ENCODE measurements at regions not wholly inside any gene's neighbourhood (a gene's known extent, or its start where the extent isn't known, plus 50 kb on each side); places are given as distances from the start of the nearest gene placed in this dataset.

DNA sequence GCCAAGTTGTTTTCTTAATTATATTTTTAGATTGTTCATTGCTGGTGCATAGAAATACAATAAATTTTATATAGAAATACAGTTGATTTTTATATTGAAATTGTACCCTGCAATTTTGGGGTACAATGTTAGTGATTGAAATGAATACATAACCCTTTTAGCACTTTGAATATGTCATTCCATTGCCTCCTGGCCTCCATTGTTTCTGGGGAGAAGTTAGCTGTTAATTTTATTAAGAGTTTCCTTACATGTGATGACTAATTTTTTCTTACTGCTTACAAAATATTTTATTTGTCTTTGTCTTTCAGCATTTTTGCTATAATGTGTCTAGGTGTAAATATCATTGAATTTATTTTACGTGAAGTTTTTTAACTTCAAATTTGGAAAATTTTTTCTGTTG, 176.5 kb upstream of the DCC start:
- TF ChIP-seq, protein P1, sequence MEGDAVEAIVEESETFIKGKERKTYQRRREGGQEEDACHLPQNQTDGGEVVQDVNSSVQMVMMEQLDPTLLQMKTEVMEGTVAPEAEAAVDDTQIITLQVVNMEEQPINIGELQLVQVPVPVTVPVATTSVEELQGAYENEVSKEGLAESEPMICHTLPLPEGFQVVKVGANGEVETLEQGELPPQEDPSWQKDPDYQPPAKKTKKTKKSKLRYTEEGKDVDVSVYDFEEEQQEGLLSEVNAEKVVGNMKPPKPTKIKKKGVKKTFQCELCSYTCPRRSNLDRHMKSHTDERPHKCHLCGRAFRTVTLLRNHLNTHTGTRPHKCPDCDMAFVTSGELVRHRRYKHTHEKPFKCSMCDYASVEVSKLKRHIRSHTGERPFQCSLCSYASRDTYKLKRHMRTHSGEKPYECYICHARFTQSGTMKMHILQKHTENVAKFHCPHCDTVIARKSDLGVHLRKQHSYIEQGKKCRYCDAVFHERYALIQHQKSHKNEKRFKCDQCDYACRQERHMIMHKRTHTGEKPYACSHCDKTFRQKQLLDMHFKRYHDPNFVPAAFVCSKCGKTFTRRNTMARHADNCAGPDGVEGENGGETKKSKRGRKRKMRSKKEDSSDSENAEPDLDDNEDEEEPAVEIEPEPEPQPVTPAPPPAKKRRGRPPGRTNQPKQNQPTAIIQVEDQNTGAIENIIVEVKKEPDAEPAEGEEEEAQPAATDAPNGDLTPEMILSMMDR (IDR thresholded peaks at IDR 0.05) = no peak
- no peak for TF ChIP-seq ZFX (IDR thresholded peaks at IDR 0.05; ENCODE audit: borderline replicate concordance)

Measured in 22Rv1 (cell line).